ENCODE measurements at regions not wholly inside any gene's neighbourhood (a gene's known extent, or its start where the extent isn't known, plus 50 kb on each side); places are given as distances from the start of the nearest gene placed in this dataset.

GRCh38 chr14:34009956-34010355, 59.1 kb upstream of the EGLN3 start:
- DNase-seq, result no peak

GRCh38 chr14:34007902-34008301, 57.0 kb upstream of the EGLN3 start:
- no peak for DNase-seq

- no peak for DNase-seq
Observed at GRCh38 chr14:34005901-34006300, 55.0 kb upstream of the EGLN3 start.

- DNase-seq, result no peak
Observed at GRCh38 chr14:34004881-34005280, 54.0 kb upstream of the EGLN3 start.

GRCh38 chr14:34003691-34004090, 52.8 kb upstream of the EGLN3 start:
- no peak for DNase-seq

- DNase-seq, result no peak
Observed at GRCh38 chr14:34003082-34003668, 52.3 kb upstream of the EGLN3 start.

All from NCI-H146 (cell line).